GM23248 (cell line): ENCODE measurements at regions not wholly inside any gene's neighbourhood (a gene's known extent, or its start where the extent isn't known, plus 50 kb on each side); places are given as distances from the start of the nearest gene placed in this dataset.
"Not testable (repeated sequence)": the region's sequence is repeated elsewhere in the genome, so short reads cannot be mapped to it uniquely, and the experiment has no call there.

Experiments
- DNase-seq: peaks from one replicate; pipeline ENCODE4 v3.0.0-alpha.2; 2015
- H2AFZ ChIP-seq: fragments of 200-600 bp; sonication (generic); 2 replicates; pipeline ENCODE4 v1.6.1; 2016; ENCODE audit warnings: antibody characterized with exemption
- H3F3A ChIP-seq: fragments of 200-600 bp; sonication (generic); 2 replicates; pipeline ENCODE4 v1.6.1; 2016; ENCODE audit warnings: mild to moderate bottlenecking, antibody characterized with exemption, mixed run types; ENCODE audit not compliant: insufficient read depth
- H3K27ac ChIP-seq: fragments of 200-600 bp; sonication (generic); 2 replicates; pipeline ENCODE4 v1.5.1; 2016; ENCODE audit warnings: mild to moderate bottlenecking
- H3K27me3 ChIP-seq: fragments of 200-600 bp; sonication (generic); replicated peaks from 2 replicates; pipeline ENCODE4 v1.6.1; 2016; ENCODE audit warnings: mild to moderate bottlenecking; ENCODE audit not compliant: insufficient read depth
- H3K36me3 ChIP-seq: fragments of 200-600 bp; sonication (generic); 2 replicates; pipeline ENCODE4 v1.6.1; 2016; ENCODE audit warnings: low read depth, mild to moderate bottlenecking
- H3K4me1 ChIP-seq: fragments of 200-600 bp; sonication (generic); 2 replicates; pipeline ENCODE4 v1.6.1; 2016; ENCODE audit warnings: mild to moderate bottlenecking; ENCODE audit not compliant: insufficient read depth
- H3K4me2 ChIP-seq: fragments of 200-600 bp; sonication (generic); one replicate; pipeline ENCODE4 v1.6.1; 2016; ENCODE audit warnings: mild to moderate bottlenecking; ENCODE audit not compliant: unreplicated experiment
- H3K4me3 ChIP-seq: fragments of 200-600 bp; sonication (generic); 2 replicates; pipeline ENCODE4 v1.5.1; 2016; ENCODE audit warnings: mild to moderate bottlenecking
- H3K79me2 ChIP-seq: fragments of 200-600 bp; sonication (generic); 2 replicates; pipeline ENCODE4 v1.6.1; 2016; ENCODE audit warnings: mild to moderate bottlenecking; ENCODE audit not compliant: insufficient read depth
- H3K9ac ChIP-seq: fragments of 200-600 bp; sonication (generic); 2 replicates; pipeline ENCODE4 v1.6.1; 2016; ENCODE audit warnings: mild to moderate bottlenecking
- H3K9me2 ChIP-seq: fragments of 200-600 bp; sonication (generic); 2 replicates; pipeline ENCODE4 v1.6.1; 2016; ENCODE audit warnings: mixed run types, mild to moderate bottlenecking, moderate library complexity; ENCODE audit not compliant: insufficient read depth
- H3K9me3 ChIP-seq: fragments of 200-600 bp; sonication (generic); one replicate; pipeline ENCODE4 v1.6.1; 2017; ENCODE audit warnings: low read depth
- H4K20me1 ChIP-seq: fragments of 200-600 bp; sonication (generic); 2 replicates; pipeline ENCODE4 v1.6.0; 2016; ENCODE audit not compliant: insufficient read depth
- EZH2 ChIP-seq: fragments of 200-600 bp; sonication (generic); IDR thresholded peaks from 2 replicates; pipeline ENCODE4 v1.6.1; 2018; ENCODE audit warnings: antibody characterized with exemption, mild to moderate bottlenecking; ENCODE audit not compliant: insufficient read depth, poor library complexity, severe bottlenecking
- EZH2phosphoT487 ChIP-seq: fragments of 200-600 bp; sonication (generic); IDR thresholded peaks from 2 replicates; pipeline ENCODE4 v1.6.1; 2018; ENCODE audit warnings: antibody characterized with exemption, moderate library complexity, mild to moderate bottlenecking, low read depth; ENCODE audit not compliant: insufficient read depth
- WGBS, 2 experiments: methylation state at CpG; one replicate each; pipeline ENCODE4 v1.1.6; 2015 to 2017; ENCODE audit warnings: low lambda C conversion rate in 2 of 2, low coverage in 1 of 2; ENCODE audit errors: missing lambda C conversion rate in 2 of 2; 5-methylcytosine and 5-hydroxymethylcytosine counted together
- in situ Hi-C: fragments of 300-500 bp; cut with MboI; formaldehyde crosslinking; loops from 2 replicates; pipeline ENCODE4 v1.15.0; 2020

DNA sequence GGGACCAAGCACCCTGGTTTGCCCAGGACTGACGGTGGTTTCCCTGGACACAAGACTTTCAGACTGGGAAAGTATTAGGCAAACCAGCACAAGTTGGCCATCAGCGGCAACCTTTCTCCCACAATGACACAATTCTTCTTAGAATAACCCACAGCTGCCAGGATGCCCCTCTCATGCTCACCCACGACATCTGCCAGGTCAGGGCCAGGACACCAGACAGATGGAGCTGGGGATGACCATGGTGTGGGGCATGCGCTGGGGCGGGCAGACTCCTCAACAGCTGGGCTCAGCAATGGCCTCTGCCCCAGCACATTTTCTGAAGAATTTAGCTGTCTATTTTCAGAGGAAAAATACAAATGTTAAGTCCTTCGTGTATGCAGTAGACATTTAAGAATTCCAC, 226.4 kb downstream of the FNDC1 start:
- Histone ChIP-seq H2AFZ (no peak overlapping the region), H3K9me3 (no peaks in the 10 kb centered on the region), H3K27me3 (no peaks in the 10 kb centered on the region; the same call in 1 of the 2 replicates), H3F3A (no peaks in the 10 kb centered on the region), H3K9me2 (no peaks in the 10 kb centered on the region), H4K20me1 (no peaks in the 10 kb centered on the region), H3K79me2 (no peaks in the 10 kb centered on the region), H3K9ac (no peak overlapping the region), H3K27ac (no peak overlapping the region), H3K4me3 (no peak overlapping the region), H3K4me2 (no peak overlapping the region), H3K36me3 (no peaks in the 10 kb centered on the region), H3K4me1 (no peaks in the 10 kb centered on the region)
- TF ChIP-seq EZH2phosphoT487 (no peak), EZH2 (no peak)
- 56 to 62% methylated on average over 6 of the region's 6 CpGs for WGBS, 2 experiments
- DNase-seq, result no peak
- in situ Hi-C loops, result no loop called here

DNA sequence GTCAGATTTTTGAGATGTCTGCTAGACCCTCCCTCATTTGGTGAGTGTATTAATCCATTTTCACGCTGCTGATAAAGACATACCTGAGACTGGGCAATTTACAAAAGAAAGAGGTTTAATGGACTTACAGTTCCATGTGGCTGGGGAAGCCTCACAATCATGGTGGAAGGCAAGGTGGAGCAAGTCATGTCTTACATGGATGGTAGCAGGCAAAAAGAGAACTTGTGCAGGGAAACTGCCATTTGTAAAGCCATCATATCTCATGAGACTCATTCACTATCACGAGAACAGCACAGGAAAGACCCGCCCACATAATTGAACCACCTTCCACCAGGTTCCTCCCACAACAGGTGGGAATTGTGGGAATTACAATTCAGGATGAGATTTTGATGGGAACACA, 223.5 kb downstream of the FNDC1 start:
- DNase-seq, result not testable (repeated sequence)
- 27 to 37% methylated on average over 3 of the region's 3 CpGs for WGBS, 2 experiments

DNA sequence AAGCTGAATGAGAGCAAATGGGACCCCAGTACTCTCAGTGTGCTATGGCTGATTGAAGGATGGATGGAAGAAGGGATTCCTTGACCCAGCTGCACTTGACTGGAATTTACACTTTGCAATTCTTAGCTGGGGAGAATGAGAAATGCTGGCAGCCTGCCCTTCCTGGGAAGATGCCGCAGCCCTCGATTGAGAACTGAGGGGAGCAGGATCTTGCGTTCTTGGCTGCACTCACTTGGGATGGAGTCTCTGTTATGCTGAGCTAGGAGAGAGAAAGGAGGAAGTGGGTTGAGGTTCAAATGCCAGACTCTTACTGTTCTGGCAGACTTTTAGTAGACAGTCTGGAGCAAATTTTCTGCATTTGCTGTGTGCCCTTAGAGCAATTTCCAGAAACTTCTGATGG, 221.2 kb downstream of the FNDC1 start:
- no peaks in the 10 kb centered on the region for H3K79me2 ChIP-seq
- in situ Hi-C loops, result no loop called here
- peaks cover 7% of the 10 kb centered on the region for H3K27me3 ChIP-seq
- TF ChIP-seq EZH2phosphoT487 (no peak), EZH2 (no peak)
- H4K20me1 ChIP-seq, result no peaks in the 10 kb centered on the region
- H3K9me2 ChIP-seq, result no peaks in the 10 kb centered on the region
- no peaks in the 10 kb centered on the region for H3K36me3 ChIP-seq
- H3K9ac ChIP-seq, result no peak overlapping the region
- H3K27ac ChIP-seq, result no peak overlapping the region
- peak; percentile 7 for DNase-seq
- H2AFZ ChIP-seq, result no peak overlapping the region
- no peaks in the 10 kb centered on the region for H3K4me1 ChIP-seq
- H3K9me3 ChIP-seq, result no peaks in the 10 kb centered on the region
- no peak overlapping the region for H3K4me3 ChIP-seq
- no peak overlapping the region for H3K4me2 ChIP-seq
- WGBS, 2 experiments, result 5% methylated on average over 3 of the region's 3 CpGs
- H3F3A ChIP-seq, result no peaks in the 10 kb centered on the region

More for the DNA sequence above, 223.5 kb downstream of the FNDC1 start:
- H3K79me2 ChIP-seq, H3K9me3 ChIP-seq, H3K27me3 ChIP-seq, H3K9ac ChIP-seq, in situ Hi-C loops, H3K27ac ChIP-seq, H2AFZ ChIP-seq, H3K4me3 ChIP-seq, H3K4me2 ChIP-seq, H3K9me2 ChIP-seq, H3K36me3 ChIP-seq, H3F3A ChIP-seq, H3K4me1 ChIP-seq, H4K20me1 ChIP-seq: not testable (repeated sequence)

DNA sequence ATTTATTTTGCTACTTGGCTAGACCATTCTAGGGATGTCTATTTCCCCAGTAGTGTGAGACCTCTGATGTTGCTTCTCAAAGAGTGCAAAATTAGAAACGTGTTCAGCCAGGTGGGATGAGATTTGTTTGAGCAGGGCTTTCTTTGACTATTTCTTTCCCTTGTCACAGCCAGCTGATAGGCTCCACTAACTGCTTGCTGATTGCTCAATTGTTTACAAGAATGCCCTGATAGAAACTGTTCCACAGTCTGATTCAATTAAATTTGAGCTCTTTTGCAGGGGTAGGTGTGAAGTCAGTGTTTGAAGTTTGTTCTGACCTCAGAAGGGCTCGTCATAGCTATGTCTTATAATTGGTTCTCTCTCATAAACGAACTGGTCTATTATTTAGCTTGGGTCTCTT, 220.5 kb downstream of the FNDC1 start:
- Histone ChIP-seq H3K27me3 (peaks cover 7% of the 10 kb centered on the region), H3K4me2 (no peak overlapping the region), H3K9me2 (no peaks in the 10 kb centered on the region), H2AFZ (no peak overlapping the region), H3K9me3 (no peaks in the 10 kb centered on the region), H3K4me1 (no peaks in the 10 kb centered on the region), H3K36me3 (no peaks in the 10 kb centered on the region), H3K27ac (no peak overlapping the region), H3K9ac (no peak overlapping the region), H4K20me1 (no peaks in the 10 kb centered on the region), H3K79me2 (no peaks in the 10 kb centered on the region), H3K4me3 (no peak overlapping the region), H3F3A (no peaks in the 10 kb centered on the region)
- 9 to 13% methylated on average over 3 of the region's 3 CpGs for WGBS, 2 experiments
- in situ Hi-C loops, result no loop called here
- no peak for DNase-seq
- TF ChIP-seq EZH2 (no peak), EZH2phosphoT487 (no peak)

DNA sequence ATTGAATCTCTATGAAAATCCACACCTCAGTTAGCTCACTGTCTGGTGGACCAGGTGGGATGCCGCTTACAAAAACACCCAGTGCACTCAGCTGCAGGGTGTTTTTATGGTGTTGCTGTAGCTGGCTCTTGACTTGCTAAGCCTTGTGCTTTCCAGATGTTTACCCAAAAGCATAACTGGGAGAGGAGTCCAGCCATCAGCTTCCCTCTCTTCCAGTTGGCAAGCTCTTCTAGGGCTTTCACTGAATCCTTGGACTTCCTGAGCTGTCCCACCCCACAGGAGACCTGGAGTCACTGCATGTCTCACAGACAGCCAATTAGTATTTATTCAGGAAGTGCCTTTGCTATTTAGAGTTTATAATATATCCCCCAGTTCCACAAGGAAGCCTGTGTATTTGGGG, 210.9 kb downstream of the FNDC1 start:
- peaks cover 24% of the 10 kb centered on the region for H3K4me1 ChIP-seq
- no peak overlapping the region for H3K9ac ChIP-seq
- no peak for DNase-seq
- TF ChIP-seq EZH2 (no peak), EZH2phosphoT487 (no peak)
- peaks cover 21% of the 10 kb centered on the region; the same call in 1 of the 2 replicates for H3F3A ChIP-seq
- no peaks in the 10 kb centered on the region for H3K9me3 ChIP-seq
- H4K20me1 ChIP-seq, result no peaks in the 10 kb centered on the region
- in situ Hi-C loops, result no loop called here
- H3K27ac ChIP-seq, result no peak overlapping the region
- H3K4me2 ChIP-seq, result no peak overlapping the region
- H3K36me3 ChIP-seq, result no peaks in the 10 kb centered on the region
- WGBS, 2 experiments, result 29 to 43% methylated on average over 1 of the region's 1 CpG
- H3K27me3 ChIP-seq, result peaks cover 21% of the 10 kb centered on the region
- H3K79me2 ChIP-seq, result no peaks in the 10 kb centered on the region
- H3K9me2 ChIP-seq, result no peaks in the 10 kb centered on the region
- no peak overlapping the region for H3K4me3 ChIP-seq
- no peak overlapping the region for H2AFZ ChIP-seq
